GM21526 (cell line): ENCODE measurements at regions not wholly inside any gene's neighbourhood (a gene's known extent, or its start where the extent isn't known, plus 50 kb on each side); places are given as distances from the start of the nearest gene placed in this dataset.

Experiments
- ATAC-seq: cut with Tn5 transposase; IDR thresholded peaks from one replicate; pipeline ENCODE4 v1.9.1; 2021; ENCODE audit warnings: moderate library complexity; ENCODE audit not compliant: unreplicated experiment, low FRiP score

DNA sequence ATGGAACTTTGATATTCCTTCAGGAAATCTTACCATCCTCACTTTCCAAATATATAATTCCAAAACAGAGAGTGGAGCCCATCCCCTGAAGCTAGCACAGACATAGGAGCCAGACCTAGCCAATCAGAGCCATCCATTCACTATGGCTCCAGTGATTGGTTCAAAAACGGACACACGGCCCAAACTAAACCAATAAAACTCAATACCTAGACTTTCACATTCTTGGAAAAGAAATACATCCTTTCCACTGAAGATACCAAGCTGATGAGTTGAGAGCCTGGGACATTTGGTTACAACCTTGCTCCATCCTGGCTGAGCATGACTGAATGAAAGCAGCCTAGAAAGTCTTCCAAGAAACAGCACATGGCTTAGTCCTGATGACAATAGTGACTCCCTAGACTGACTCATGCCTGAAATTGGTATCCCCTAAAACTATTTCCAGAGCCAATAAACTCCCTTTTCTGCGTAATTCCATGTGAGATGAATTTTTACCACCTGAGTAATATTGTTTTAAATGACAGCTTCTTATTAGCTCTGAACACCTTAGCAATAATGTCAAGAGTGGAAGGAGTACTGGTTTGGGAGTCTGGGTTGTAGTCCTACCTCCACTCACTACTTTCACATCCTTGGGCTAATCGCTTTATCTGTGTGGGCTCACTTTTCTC, 189.6 kb upstream of the LNX1 start:
- ATAC-seq, result no peak

DNA sequence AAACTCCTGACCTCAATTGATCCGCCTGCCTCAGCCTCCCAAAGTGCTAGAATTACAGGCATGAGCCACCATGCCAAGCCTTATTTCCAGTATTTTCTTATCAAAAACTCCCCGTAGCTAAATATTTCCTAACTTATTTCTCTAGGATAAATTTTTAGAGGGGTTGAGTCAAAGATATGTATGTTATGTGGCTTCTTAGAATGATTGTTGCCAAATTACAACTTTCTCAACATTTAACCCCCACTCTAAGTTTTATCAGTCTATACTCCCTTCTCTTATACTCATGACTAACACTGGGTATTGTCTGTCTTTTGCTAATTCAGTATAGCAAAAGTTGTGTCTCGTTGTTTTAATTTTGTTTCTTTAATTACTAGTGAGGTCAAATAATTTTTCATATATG, 187.7 kb upstream of the LNX1 start:
- ATAC-seq, result no peak

- no peak for ATAC-seq
Observed at GRCh38 chr4:53778155-53778554, 186.9 kb upstream of the LNX1 start.

- ATAC-seq, result no peak
Observed at GRCh38 chr4:53777244-53777984, 186.1 kb upstream of the LNX1 start.

DNA sequence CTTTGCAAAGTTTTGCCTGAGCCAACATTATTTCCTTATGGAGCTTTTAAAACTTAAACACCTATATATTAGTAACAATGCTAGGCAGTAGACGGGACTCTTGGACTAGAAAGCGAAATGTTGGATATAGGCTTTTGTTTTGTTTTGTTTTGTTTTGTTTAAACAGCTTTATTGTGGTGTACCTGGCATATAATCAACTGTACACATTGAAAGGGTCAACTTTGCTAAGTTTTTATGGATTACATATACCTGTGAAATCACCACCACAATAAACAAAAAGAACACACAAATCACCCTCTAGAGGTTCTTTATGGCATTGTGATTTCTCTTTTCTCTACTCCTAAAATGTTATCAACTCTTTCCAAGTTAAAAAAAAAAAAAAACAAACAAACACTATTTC, 184.9 kb upstream of the LNX1 start:
- ATAC-seq, result no peak

DNA sequence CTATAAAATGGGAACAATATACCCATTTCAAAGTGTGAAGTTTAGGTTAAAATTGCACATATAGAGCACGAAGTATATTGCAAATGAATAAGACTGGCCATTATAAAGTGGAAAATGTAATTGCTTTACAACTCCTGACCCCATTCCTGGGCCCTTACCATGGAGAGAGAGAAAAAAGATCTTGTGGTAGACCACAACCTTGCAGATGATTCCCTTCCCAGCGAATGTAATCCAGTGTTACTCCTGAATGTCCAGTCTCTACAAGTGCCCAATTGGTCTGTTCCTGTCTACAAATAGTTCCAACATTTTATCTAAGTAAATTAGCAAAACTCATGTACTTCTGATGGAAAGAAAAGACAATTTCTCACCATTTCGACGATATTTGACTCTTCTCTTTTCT, 184.1 kb upstream of the LNX1 start:
- no peak for ATAC-seq

- no peak for ATAC-seq
Observed at GRCh38 chr4:53771326-53771725, 180.0 kb upstream of the LNX1 start.

DNA sequence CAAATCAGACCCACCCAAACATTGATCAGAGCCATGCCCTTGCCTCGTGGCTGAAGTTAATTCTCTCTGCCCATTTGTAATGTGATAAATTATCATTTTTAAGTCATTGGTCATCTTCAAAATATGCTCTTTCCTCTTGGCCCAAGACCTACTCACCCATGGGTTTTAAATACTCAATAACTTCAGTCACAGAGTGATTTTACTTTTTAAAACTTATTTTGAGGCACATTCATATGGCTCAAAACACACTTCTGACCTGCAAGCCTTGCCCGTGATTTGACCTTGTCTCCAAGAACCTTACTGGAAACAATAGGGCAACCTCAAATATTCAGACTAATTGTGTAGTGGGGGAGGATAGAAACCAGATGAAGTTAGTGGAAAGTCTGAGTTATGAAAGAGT, 176.2 kb upstream of the LNX1 start:
- no peak for ATAC-seq

- ATAC-seq, result no peak
Observed at GRCh38 chr4:53764761-53765490, 173.6 kb upstream of the LNX1 start.

- ATAC-seq, result no peak
Observed at GRCh38 chr4:53763813-53764597, 172.7 kb upstream of the LNX1 start.

DNA sequence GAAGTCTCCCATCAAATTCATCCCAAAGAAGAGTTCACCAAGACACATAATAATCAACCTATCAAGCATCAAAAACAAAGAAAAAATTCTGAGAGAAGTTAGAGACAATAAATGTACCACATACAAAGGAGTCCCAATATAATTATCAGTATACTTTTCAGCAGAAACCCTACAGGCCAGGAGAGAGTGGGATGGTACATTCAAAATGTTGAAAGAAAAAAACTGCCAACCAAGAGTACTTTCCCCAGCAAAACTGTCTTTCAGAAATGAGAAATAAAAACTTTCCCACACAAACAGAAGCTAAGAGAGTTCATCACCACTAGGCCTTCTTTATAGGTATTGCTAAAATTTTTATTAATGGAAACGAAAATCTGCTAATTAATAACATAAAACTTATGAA, 164.4 kb upstream of the LNX1 start:
- ATAC-seq, result no peak

DNA sequence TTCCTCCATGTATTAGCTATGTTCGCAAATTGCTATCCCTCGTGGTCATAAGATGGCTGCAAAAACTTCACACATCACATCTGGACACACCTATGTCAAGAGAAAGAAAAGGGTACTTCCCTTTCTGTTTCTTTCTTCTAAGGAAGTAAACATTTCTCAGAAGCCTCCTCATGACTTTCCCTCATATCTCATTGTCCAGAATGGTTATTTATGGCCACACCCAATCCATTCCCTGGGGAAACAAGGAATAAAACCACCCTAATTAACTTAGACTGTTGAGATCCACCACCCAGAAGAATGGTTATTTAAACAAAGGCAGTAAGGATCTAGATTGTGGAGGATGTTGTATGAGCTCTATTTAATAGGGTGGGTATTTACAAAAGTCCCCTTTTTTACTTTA, 160.8 kb upstream of the LNX1 start:
- ATAC-seq, result no peak

DNA sequence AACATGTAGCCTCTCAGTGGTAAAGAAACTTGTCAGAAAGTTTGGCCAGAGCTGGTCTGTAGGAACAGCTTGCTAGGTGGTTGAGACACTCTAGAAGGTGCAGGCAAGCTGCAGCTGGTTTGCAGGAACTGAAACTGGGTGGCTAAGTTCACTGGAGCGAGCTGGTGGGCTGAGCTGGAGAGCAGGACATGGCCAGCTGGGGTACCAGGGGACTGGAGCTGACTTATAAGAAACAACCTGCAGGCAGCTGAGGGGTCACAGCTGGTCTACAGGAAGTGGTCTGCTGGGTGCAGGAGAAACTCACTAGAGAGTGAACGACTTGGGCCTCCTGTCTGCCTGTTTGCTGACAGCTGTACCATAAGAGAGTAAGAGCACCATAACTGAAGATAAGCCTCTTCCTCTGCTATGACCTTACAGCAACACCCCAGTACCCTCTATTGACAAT, 157.1 kb upstream of the LNX1 start:
- ATAC-seq, result peak; percentile 94

- no peak for ATAC-seq
Observed at GRCh38 chr4:53747401-53747800, 156.1 kb upstream of the LNX1 start.

DNA sequence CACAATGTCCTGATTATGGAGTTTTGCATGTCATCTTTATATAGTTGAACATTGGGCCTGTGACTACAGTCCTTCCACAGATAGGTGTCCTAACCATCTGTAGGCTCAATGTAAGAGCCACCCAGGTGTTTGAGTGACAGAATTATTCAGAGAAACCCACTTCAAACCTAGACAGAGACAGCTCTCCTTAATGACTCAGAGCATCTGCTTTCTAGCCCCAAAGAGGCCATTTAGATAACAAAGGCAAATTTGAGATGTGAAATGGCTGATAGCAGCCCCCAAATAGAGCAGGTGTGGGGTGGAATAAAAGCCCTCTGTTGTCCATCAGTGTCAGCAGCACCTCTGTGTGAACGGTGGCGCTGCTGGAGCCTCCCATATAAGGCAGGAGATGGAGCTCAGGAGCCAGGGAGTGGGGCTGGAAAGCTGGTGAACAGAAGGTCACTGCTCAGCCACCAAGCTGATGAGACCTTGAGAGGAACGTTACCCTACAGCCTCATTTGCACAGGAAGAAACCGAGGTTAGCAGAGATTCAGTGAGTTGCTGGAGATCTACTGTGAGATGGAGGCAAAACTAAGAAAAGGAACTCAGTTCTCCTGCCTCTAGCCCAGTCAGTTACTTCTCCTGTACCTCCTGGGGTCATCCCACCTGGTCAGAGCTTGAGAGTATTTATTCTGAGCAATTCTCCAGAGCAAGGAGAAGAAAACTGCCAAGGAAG, 153.3 kb upstream of the LNX1 start:
- no peak for ATAC-seq

GRCh38 chr4:53734584-53735353, 143.5 kb upstream of the LNX1 start:
- ATAC-seq, result no peak

DNA sequence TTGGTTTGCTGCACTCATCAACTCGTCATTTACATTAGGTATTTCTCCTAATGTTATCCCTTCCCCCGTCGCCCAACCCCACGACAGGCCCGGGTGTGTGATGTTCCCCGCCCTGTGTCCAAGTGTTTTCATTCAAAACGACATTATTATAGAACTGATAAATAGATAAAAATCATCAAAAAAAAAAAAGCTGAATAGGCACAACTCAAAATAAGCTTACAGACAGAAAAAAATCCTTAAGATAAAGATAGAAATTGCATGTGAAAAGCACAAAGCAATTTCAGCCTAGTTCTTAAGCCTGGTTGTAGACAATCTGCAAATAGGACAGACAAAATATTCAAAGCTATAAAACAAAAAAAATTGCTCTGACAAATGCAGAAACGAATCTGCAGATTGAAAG, 142.9 kb upstream of the LNX1 start:
- ATAC-seq, result no peak

- no peak for ATAC-seq
Observed at GRCh38 chr4:53732661-53733060, 141.4 kb upstream of the LNX1 start.

DNA sequence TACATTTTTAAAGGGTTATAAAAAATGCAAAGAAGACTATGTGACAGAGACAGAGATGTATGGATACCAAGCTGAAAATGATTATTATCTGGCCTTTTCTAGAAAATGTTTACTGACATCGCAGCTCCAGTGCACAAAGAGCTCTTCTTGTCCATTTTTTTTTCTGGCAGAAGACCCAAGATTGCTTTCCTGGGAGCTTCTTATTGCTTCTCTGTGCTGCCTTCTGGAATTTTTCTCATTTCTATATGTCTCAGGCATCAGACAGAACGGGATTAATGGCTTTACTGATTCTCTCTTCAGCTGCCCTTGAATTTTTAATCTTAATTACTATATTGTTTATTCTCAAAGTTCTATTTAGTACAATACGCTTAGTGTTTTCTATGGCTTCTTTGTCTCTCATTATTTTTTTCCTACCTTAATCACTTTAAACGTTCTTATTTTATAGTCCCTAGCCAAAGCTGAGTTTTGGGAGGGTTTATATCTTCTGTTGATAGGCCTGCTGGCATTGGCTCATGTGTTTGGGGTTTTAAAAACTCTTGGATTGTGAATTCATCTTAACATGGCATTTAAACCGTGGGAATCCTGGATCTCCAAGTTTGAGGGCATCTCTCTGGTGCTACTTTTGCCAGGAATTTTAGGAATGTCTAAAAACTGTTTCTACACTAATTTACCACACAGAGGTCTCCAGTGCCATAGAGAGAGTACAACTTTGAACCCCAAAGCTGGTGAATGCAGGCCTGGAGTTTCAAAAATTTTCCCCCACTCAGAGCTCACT, 138.9 kb upstream of the LNX1 start:
- no peak for ATAC-seq
